H1 (cell line): ENCODE measurements at regions not wholly inside any gene's neighbourhood (a gene's known extent, or its start where the extent isn't known, plus 50 kb on each side); places are given as distances from the start of the nearest gene placed in this dataset.

Experiments used
- CTCF ChIA-PET: fragments of 300-600 bp; sonication (Branson Sonifier 250); formaldehyde crosslinking; loops from one replicate; lab custom pipeline; 2021; ENCODE audit not compliant: partially characterized antibody; lab: Charles Lee
- POLR2A ChIA-PET: fragments of 300-600 bp; sonication (Branson Sonifier 250); formaldehyde crosslinking; loops from one replicate; lab custom pipeline; 2021; ENCODE audit warnings: inconsistent platforms; ENCODE audit not compliant: partially characterized antibody; lab: Charles Lee
- DNase-seq, 2 experiments: peaks; one replicate each; pipeline versions ENCODE4 v3.0.0 to v3.0.0-alpha.2; 2010 to 2022; ENCODE audit warnings: low spot score in 2 of 2, low read depth in 1 of 2, mixed read lengths in 1 of 2
- FAIRE-seq: peaks from 2 replicates; lab custom pipeline; 2011; peaks lifted over from hg19 to GRCh38; lab: Jason Lieb, UNC
- H2AFZ ChIP-seq: 2 replicates; pipeline ENCODE4 v1.8.1; 2012; ENCODE audit warnings: low read length, inconsistent platforms
- H2AK5ac ChIP-seq: 2 replicates; pipeline ENCODE4 v1.6.1; 2013; ENCODE audit warnings: low read depth, low read length
- H2BK120ac ChIP-seq: replicated peaks from 2 replicates; pipeline ENCODE3; 2013; ENCODE audit warnings: low read depth, low read length, inconsistent platforms
- H2BK12ac ChIP-seq: 2 replicates; pipeline ENCODE4 v1.6.1; 2013; ENCODE audit warnings: low read depth, low read length
- H2BK15ac ChIP-seq: 2 replicates; pipeline ENCODE4 v1.6.1; 2013; ENCODE audit warnings: low read length
- H2BK20ac ChIP-seq: 2 replicates; pipeline ENCODE4 v1.6.1; 2013; ENCODE audit warnings: low read length
- H2BK5ac ChIP-seq: 2 replicates; pipeline ENCODE4 v1.6.1; 2013; ENCODE audit warnings: low read depth, low read length
- H3K14ac ChIP-seq: 2 replicates; pipeline ENCODE4 v1.6.1; 2013; ENCODE audit warnings: inconsistent platforms; ENCODE audit not compliant: insufficient read length
- H3K18ac ChIP-seq: 2 replicates; pipeline ENCODE4 v1.6.1; 2013; ENCODE audit warnings: low read length; ENCODE audit errors: extremely low read depth
- H3K23ac ChIP-seq: 2 replicates; pipeline ENCODE4 v1.6.1; 2013; ENCODE audit warnings: inconsistent platforms; ENCODE audit not compliant: insufficient read length
- H3K23me2 ChIP-seq: 2 replicates; pipeline ENCODE4 v1.6.1; 2013; ENCODE audit warnings: low read depth, low read length
- H3K27ac ChIP-seq: 2 replicates; pipeline ENCODE4 v1.6.1; 2011; ENCODE audit warnings: low read depth, low read length, inconsistent platforms
- H3K27me3 ChIP-seq, 4 experiments: replicated peaks in 1 of 4; 1 replicate in 1 of 4; 2 replicates in 3 of 4; pipeline versions ENCODE4 v1.6.1 to v1.8.1; 2011 to 2013; ENCODE audit warnings: low read length in 3 of 4, mild to moderate bottlenecking in 3 of 4, inconsistent platforms in 2 of 4, mixed read lengths in 2 of 4, moderate library complexity in 1 of 4; ENCODE audit not compliant: control insufficient read depth in 3 of 4, insufficient read depth in 3 of 4; ENCODE audit errors: extremely low read depth in 1 of 4
- H3K36me3 ChIP-seq, 4 experiments: 2 replicates each; pipeline versions ENCODE4 v1.6.1 to v1.8.1; 2011 to 2013; ENCODE audit warnings: mild to moderate bottlenecking in 4 of 4, low read length in 3 of 4, moderate library complexity in 2 of 4, control low read depth in 1 of 4, inconsistent platforms in 1 of 4; ENCODE audit not compliant: insufficient read depth in 4 of 4, control insufficient read depth in 2 of 4
- H3K4ac ChIP-seq: replicated peaks from 2 replicates; pipeline ENCODE3; 2013; ENCODE audit warnings: low read length, low read depth, mixed read lengths, inconsistent platforms; ENCODE audit not compliant: insufficient read length
- H3K4me1 ChIP-seq, 4 experiments: replicated peaks in 1 of 4; 1 replicate in 1 of 4; 2 replicates in 3 of 4; pipeline versions ENCODE4 v1.6.1 to v1.8.1; 2011 to 2013; ENCODE audit warnings: low read length in 3 of 4, inconsistent platforms in 2 of 4, mixed read lengths in 1 of 4; ENCODE audit not compliant: insufficient read depth in 4 of 4, control insufficient read depth in 3 of 4
- H3K4me2 ChIP-seq, 2 experiments: 2 replicates each; pipeline versions ENCODE4 v1.6.1 to v1.8.1; 2011 to 2013; ENCODE audit warnings: low read depth in 2 of 2, low read length in 2 of 2, control low read depth in 1 of 2, inconsistent platforms in 1 of 2, mild to moderate bottlenecking in 1 of 2; ENCODE audit not compliant: insufficient read depth in 1 of 2
- H3K4me3 ChIP-seq, 4 experiments: fragments of 200-600, 300-600 bp in 1 of 4; sonication (generic), shearing (Covaris generic), sonication (Bioruptor Twin) in 1 of 4; 2 replicates each; pipeline versions ENCODE4 v1.5.1 to v1.8.1; 2011 to 2016; ENCODE audit warnings: low read length in 4 of 4, low read depth in 3 of 4, control low read depth in 2 of 4, inconsistent platforms in 2 of 4, mild to moderate bottlenecking in 2 of 4, mixed read lengths in 1 of 4, moderate library complexity in 1 of 4; ENCODE audit not compliant: insufficient read depth in 2 of 4; ENCODE audit errors: extremely low read depth in 1 of 4
- H3K56ac ChIP-seq: replicated peaks from 2 replicates; pipeline ENCODE3; 2013; ENCODE audit warnings: low read depth, mild to moderate bottlenecking, mixed read lengths, low read length, inconsistent platforms; ENCODE audit not compliant: insufficient read length
- H3K79me1 ChIP-seq: 2 replicates; pipeline ENCODE4 v1.6.1; 2013; ENCODE audit warnings: low read depth, low read length, control low read depth
- H3K79me2 ChIP-seq, 2 experiments: 2 replicates each; pipeline versions ENCODE4 v1.6.1 to v1.8.1; 2012 to 2013; ENCODE audit warnings: low read length in 2 of 2, mild to moderate bottlenecking in 2 of 2, inconsistent platforms in 1 of 2; ENCODE audit not compliant: insufficient read depth in 2 of 2, control insufficient read depth in 1 of 2
- H3K9ac ChIP-seq, 4 experiments: replicated peaks in 1 of 4; 1 replicate in 1 of 4; 2 replicates in 3 of 4; pipeline versions ENCODE4 v1.6.1 to v1.8.1; 2011 to 2013; ENCODE audit warnings: low read depth in 3 of 4, low read length in 3 of 4, control low read depth in 2 of 4, mild to moderate bottlenecking in 2 of 4, moderate library complexity in 2 of 4, inconsistent platforms in 1 of 4; ENCODE audit errors: extremely low read depth in 1 of 4
- H3K9me3 ChIP-seq, 2 experiments: 2 replicates each; pipeline versions ENCODE4 v1.6.1 to v1.8.1; 2012 to 2013; ENCODE audit warnings: mild to moderate bottlenecking in 2 of 2, moderate library complexity in 2 of 2, control low read depth in 1 of 2, inconsistent platforms in 1 of 2, low read depth in 1 of 2, low read length in 1 of 2, mixed read lengths in 1 of 2; ENCODE audit not compliant: insufficient read depth in 2 of 2
- H4K20me1 ChIP-seq, 2 experiments: replicated peaks in 1 of 2; 2 replicates each; pipeline versions ENCODE3 to v1.8.1; 2011 to 2013; ENCODE audit warnings: inconsistent platforms in 2 of 2, low read length in 2 of 2, mild to moderate bottlenecking in 1 of 2; ENCODE audit not compliant: insufficient read depth in 2 of 2, control insufficient read depth in 1 of 2
- H4K5ac ChIP-seq: 2 replicates; pipeline ENCODE4 v1.6.1; 2013; ENCODE audit warnings: low read length, low read depth, mixed read lengths, inconsistent platforms; ENCODE audit not compliant: insufficient read length
- H4K8ac ChIP-seq: 2 replicates; pipeline ENCODE4 v1.8.0; 2013; ENCODE audit warnings: mild to moderate bottlenecking, moderate library complexity, low read length, inconsistent platforms; ENCODE audit not compliant: insufficient read depth; ENCODE audit errors: extremely low read depth
- H4K91ac ChIP-seq: replicated peaks from 2 replicates; pipeline ENCODE3; 2013; ENCODE audit warnings: low read length, mixed read lengths, inconsistent platforms; ENCODE audit not compliant: insufficient read length
- KDM5A ChIP-seq: fragments of 200-600 bp; IDR thresholded peaks from 2 replicates; pipeline ENCODE4 v1.7.1; 2012; ENCODE audit warnings: mild to moderate bottlenecking, low read length, inconsistent platforms, mixed read lengths
- NANOG ChIP-seq: IDR thresholded peaks from 2 replicates; pipeline ENCODE4 v1.6.1; 2011; ENCODE audit warnings: low read length, low read depth, mild to moderate bottlenecking, inconsistent platforms; ENCODE audit not compliant: insufficient read depth, poor library complexity, severe bottlenecking
- RAD21 ChIP-seq, 2 experiments: IDR thresholded peaks in 1 of 2; conservative IDR thresholded peaks in 1 of 2; 2 replicates each; pipeline ENCODE4 v1.6.1; 2011; ENCODE audit warnings: low read depth in 2 of 2, low read length in 2 of 2, improper control_type of control experiment in 1 of 2, inconsistent platforms in 1 of 2, mild to moderate bottlenecking in 1 of 2, moderate library complexity in 1 of 2
- TBP ChIP-seq: IDR thresholded peaks from 2 replicates; pipeline ENCODE4 v1.6.1; 2011; ENCODE audit warnings: low read depth, low read length, improper control_type of control experiment
- TCF12 ChIP-seq: IDR thresholded peaks from 2 replicates; pipeline ENCODE4 v1.6.1; 2011; ENCODE audit warnings: low read depth, mild to moderate bottlenecking, low read length
- WGBS, 2 experiments: shearing (Covaris generic) in 1 of 2; methylation state at CpG; one replicate each; pipeline versions ENCODE4 v1.1.6 to v1.1.7; 2013 to 2015; ENCODE audit warnings: low lambda C conversion rate in 2 of 2, mixed read lengths in 2 of 2, inconsistent platforms in 1 of 2, low coverage in 1 of 2, missing lambda C conversion rate in 1 of 2; ENCODE audit not compliant: insufficient replicate concordance in 2 of 2, insufficient coverage in 1 of 2, insufficient read length in 1 of 2; ENCODE audit errors: extremely low coverage in 1 of 2, missing lambda C conversion rate in 1 of 2; 5-methylcytosine and 5-hydroxymethylcytosine counted together

DNA sequence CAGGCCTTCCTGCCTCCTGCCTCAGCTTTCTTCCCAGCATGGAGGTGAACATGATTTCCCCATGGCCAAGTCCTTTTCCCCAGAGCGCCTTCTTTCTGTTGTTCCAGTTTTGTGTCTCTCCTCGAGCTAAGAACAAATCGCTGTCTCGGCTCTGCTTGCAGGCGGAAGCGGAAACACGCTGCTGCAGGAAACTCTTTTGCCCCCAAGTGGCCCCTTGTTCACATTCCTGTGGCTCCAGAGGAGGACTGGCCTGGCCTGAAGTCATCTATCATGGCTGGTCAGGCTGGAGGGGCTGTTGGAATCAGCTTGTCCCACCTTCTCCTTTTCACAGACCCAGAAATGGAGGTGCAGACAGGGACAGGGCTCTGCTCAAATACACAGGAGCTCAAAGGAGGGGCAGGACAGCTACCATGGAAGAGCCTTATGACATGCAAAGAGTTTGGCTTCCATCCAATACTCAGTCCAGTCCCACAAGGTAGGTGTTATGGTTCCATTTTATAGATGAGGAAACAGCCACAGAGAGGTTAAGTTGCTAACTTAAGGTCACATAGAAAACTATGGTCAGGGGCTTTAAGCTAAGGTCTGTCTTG lies 182.2 kb upstream of the SYT13 start:
- H3K9ac ChIP-seq: no peak overlapping the region
- no peak overlapping the region for H3K4me2 ChIP-seq
- H3K23ac ChIP-seq: no peak overlapping the region
- H3K23me2 ChIP-seq: no peaks in the 10 kb centered on the region
- H3K18ac ChIP-seq: no peak overlapping the region
- H3K27ac ChIP-seq: no peak overlapping the region
- no peak overlapping the region for H4K5ac ChIP-seq
- no peak overlapping the region for H2BK5ac ChIP-seq
- peaks cover 0 to 4% (median 2%) of the 10 kb centered on the region in 4 experiments; a peak in 5 of 7 replicates for H3K4me1 ChIP-seq
- H2BK15ac ChIP-seq: no peak overlapping the region
- H2AK5ac ChIP-seq: no peak overlapping the region
- peak in 1 of 2 experiments; percentile 27; a peak in 1 of 4 replicates for TF ChIP-seq RAD21 (IDR thresholded peaks at IDR 0.05 in 1 of 2, conservative IDR thresholded peaks at IDR 0.05 in 1 of 2; ENCODE audit: low read depth in 2 of 2, low read length in 2 of 2)
- no peak for TF ChIP-seq TCF12
- TF ChIP-seq NANOG: no peak
- no peak for TF ChIP-seq KDM5A
- no peak for TF ChIP-seq TBP
- TF ChIP-seq, all 59 proteins: peak for 1
- H3K4me3 ChIP-seq: no peak overlapping the region
- H2BK20ac ChIP-seq: no peak overlapping the region
- DNase-seq (peak in 1 of 2 experiments; percentile 49), FAIRE-seq (no peak)
- no peak overlapping the region for H3K14ac ChIP-seq
- CTCF ChIA-PET: interaction anchor here (0.6 to 2.1 kb wide), 7 partner anchors 9 to 327 kb away, joined by 3 to 10 read pairs (median 4); no protein-coding TSS in a partner anchor
- no peaks in the 10 kb centered on the region for H3K79me2 ChIP-seq
- H3K4ac ChIP-seq: no peak overlapping the region
- 88% methylated on average over 7 of the region's 7 CpGs; no CpG with 5 or more reads in 1 of the 2 experiments for WGBS, 2 experiments
- no peak overlapping the region for H2BK120ac ChIP-seq
- no peaks in the 10 kb centered on the region for H3K9me3 ChIP-seq
- POLR2A ChIA-PET: no interaction called here
- no peaks in the 10 kb centered on the region for H4K20me1 ChIP-seq
- H4K91ac ChIP-seq: no peak overlapping the region
- H3K56ac ChIP-seq: no peak overlapping the region
- H4K8ac ChIP-seq: peak overlapping the region; percentile 39; the same call in 1 of the 2 replicates
- H3K79me1 ChIP-seq: no peaks in the 10 kb centered on the region
- H3K27me3 ChIP-seq: no peaks in the 10 kb centered on the region; a peak in 1 of 7 replicates
- H3K36me3 ChIP-seq: no peaks in the 10 kb centered on the region
- peak overlapping the region; percentile 39; the same call in 1 of the 2 replicates for H2BK12ac ChIP-seq
- peak overlapping the region; percentile 86 for H2AFZ ChIP-seq
